IPS DF 6.9 (cell line): ENCODE measurements at regions not wholly inside any gene's neighbourhood (a gene's known extent, or its start where the extent isn't known, plus 50 kb on each side); places are given as distances from the start of the nearest gene placed in this dataset.

Experiments
- DNase-seq: peaks from one replicate; pipeline ENCODE4 v3.0.0-alpha.2; 2013; ENCODE audit warnings: low read depth, low spot score
- H3K27ac ChIP-seq: one replicate; pipeline ENCODE4 v1.5.1; 2013; ENCODE audit warnings: low read length, control low read depth
- H3K27me3 ChIP-seq: 2 replicates; pipeline ENCODE4 v1.6.1; 2013; ENCODE audit warnings: mild to moderate bottlenecking, low read length; ENCODE audit not compliant: control insufficient read depth, insufficient read depth
- H3K36me3 ChIP-seq: 2 replicates; pipeline ENCODE4 v1.6.1; 2013; ENCODE audit warnings: low read length; ENCODE audit not compliant: control insufficient read depth, insufficient read depth
- H3K4me1 ChIP-seq: 2 replicates; pipeline ENCODE4 v1.6.1; 2013; ENCODE audit warnings: low read length; ENCODE audit not compliant: control insufficient read depth, insufficient read depth
- H3K4me3 ChIP-seq: 2 replicates; pipeline ENCODE4 v1.5.1; 2013; ENCODE audit warnings: mild to moderate bottlenecking, low read length
- H3K9me3 ChIP-seq: 2 replicates; pipeline ENCODE4 v1.6.1; 2013; ENCODE audit warnings: low read length, inconsistent platforms; ENCODE audit not compliant: control insufficient read depth, insufficient read depth
- WGBS: extraction: QIAGEN DNeasy Blood & Tissue Kit; methylation state at CpG from one replicate; pipeline ENCODE4 v1.1.7; 2013; ENCODE audit warnings: mixed read lengths, missing lambda C conversion rate; ENCODE audit not compliant: insufficient read length, insufficient coverage; 5-methylcytosine and 5-hydroxymethylcytosine counted together

GRCh38 chr15:95610945-95611344 is 719.6 kb upstream of the NR2F2 start:
- H3K4me1 ChIP-seq: no peaks in the 10 kb centered on the region
- no peaks in the 10 kb centered on the region for H3K27me3 ChIP-seq
- no peak overlapping the region for H3K27ac ChIP-seq
- DNase-seq: no peak
- no CpG with 5 or more reads among the region's 2 CpGs for WGBS
- H3K9me3 ChIP-seq: no peaks in the 10 kb centered on the region
- no peak overlapping the region for H3K4me3 ChIP-seq
- no peaks in the 10 kb centered on the region for H3K36me3 ChIP-seq

DNA sequence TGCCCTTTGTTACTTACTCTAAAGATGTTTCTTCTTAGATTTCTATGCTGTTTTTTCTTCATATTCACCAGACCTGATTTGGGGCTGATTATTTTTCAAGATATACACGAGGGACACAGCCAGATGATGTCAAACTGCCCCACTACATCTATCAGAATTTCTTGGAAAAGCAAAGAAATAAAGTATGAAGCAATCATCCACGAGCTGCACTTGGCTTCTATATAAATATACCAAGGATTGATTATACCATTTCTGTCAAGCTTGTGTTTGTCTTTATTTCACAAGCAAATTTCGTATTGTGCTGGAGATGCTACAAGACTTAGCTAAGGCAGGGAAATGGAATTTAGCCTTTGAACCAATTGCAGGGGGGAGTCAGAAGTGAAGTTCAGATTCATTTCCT is 715.1 kb upstream of the NR2F2 start:
- WGBS: no CpG with 5 or more reads among the region's 3 CpGs
- H3K27ac ChIP-seq: no peak overlapping the region

GRCh38 chr15:95616306-95616705 is 714.2 kb upstream of the NR2F2 start:
- Histone ChIP-seq H3K4me1 (no peaks in the 10 kb centered on the region), H3K27me3 (no peaks in the 10 kb centered on the region)

More for the DNA sequence above, 715.1 kb upstream of the NR2F2 start:
- Histone ChIP-seq H3K4me1 (no peaks in the 10 kb centered on the region), H3K9me3 (no peaks in the 10 kb centered on the region), H3K36me3 (no peaks in the 10 kb centered on the region), H3K4me3 (no peak overlapping the region), H3K27me3 (no peaks in the 10 kb centered on the region)
- no peak for DNase-seq

DNA sequence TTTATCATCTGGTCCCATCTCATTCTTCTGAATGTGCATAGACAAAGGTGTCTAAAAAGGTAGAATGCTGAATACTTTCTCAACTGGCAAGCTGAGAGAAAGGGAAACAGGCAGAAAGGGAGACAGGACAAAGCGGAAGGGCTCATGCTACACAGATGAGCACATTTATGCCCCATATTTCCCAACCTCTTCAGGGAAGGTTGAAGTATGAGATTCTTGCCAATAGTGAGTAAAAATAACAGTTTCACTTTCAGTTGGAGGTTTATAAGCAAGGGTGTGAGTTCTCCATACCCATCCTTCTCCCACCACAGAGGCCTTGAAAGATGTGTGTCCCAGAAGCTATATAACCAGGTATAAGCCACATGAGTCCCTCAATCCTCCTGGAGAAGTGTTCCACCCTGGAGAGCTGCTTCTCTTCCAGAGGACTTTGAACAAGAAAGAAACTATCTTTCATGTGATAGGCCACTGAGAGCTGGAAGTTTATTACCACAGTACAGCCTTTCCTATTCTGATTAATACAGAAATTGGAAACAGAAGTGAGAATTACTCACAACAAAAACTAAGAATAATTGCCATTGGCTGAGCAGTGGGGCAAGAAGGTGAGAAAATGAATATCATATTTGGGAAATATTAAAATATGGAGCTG is 709.4 kb upstream of the NR2F2 start:
- Histone ChIP-seq H3K36me3 (no peaks in the 10 kb centered on the region), H3K4me3 (no peak overlapping the region), H3K9me3 (no peaks in the 10 kb centered on the region), H3K27ac (no peak overlapping the region), H3K4me1 (no peaks in the 10 kb centered on the region), H3K27me3 (no peaks in the 10 kb centered on the region)
- DNase-seq: no peak
- WGBS: no CpG with 5 or more reads among the region's 1 CpG

More at GRCh38 chr15:95616306-95616705, 714.2 kb upstream of the NR2F2 start:
- no peaks in the 10 kb centered on the region for H3K9me3 ChIP-seq
- DNase-seq: no peak
- no CpG with 5 or more reads among the region's 2 CpGs for WGBS
- no peak overlapping the region for H3K27ac ChIP-seq
- H3K36me3 ChIP-seq: no peaks in the 10 kb centered on the region
- no peak overlapping the region for H3K4me3 ChIP-seq

DNA sequence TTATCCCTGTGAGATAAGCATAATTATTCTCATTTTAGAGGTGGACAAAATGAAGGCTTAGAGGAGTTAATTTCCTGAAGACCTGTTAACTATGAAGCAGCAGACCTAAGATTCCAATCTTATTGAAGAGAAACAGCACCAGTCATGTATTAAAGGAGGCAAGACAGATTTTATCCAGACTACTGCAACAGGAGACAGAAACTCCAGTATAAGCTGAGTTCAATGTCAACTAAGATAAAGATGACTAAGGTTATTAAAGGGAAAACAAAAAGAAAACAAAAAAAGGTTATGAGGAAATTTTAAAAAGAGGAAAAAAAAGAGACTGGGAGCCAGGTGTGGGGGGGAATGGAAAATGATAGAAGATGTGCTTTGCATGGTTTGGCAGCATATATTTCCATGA is 707.7 kb upstream of the NR2F2 start:
- H3K27ac ChIP-seq: no peak overlapping the region

GRCh38 chr15:95624100-95624499 is 706.4 kb upstream of the NR2F2 start:
- WGBS: no CpG with 5 or more reads among the region's 1 CpG
- Histone ChIP-seq H3K4me3 (no peak overlapping the region), H3K36me3 (no peaks in the 10 kb centered on the region), H3K9me3 (no peaks in the 10 kb centered on the region), H3K4me1 (peaks cover 1% of the 10 kb centered on the region), H3K27me3 (no peaks in the 10 kb centered on the region), H3K27ac (no peak overlapping the region)
- no peak for DNase-seq

More for the DNA sequence above, 707.7 kb upstream of the NR2F2 start:
- no peak overlapping the region for H3K4me3 ChIP-seq
- H3K4me1 ChIP-seq: peaks cover 1% of the 10 kb centered on the region
- no peaks in the 10 kb centered on the region for H3K27me3 ChIP-seq
- no peaks in the 10 kb centered on the region for H3K36me3 ChIP-seq
- DNase-seq: no peak
- no peaks in the 10 kb centered on the region for H3K9me3 ChIP-seq

- Histone ChIP-seq H3K36me3 (no peaks in the 10 kb centered on the region), H3K27ac (no peak overlapping the region), H3K9me3 (no peaks in the 10 kb centered on the region), H3K27me3 (no peaks in the 10 kb centered on the region), H3K4me3 (no peak overlapping the region), H3K4me1 (peaks cover 1% of the 10 kb centered on the region)
- DNase-seq: no peak
- WGBS: no CpG with 5 or more reads among the region's 6 CpGs
Measured at GRCh38 chr15:95624616-95625361, 705.7 kb upstream of the NR2F2 start.

- Histone ChIP-seq H3K36me3 (no peaks in the 10 kb centered on the region), H3K27me3 (no peaks in the 10 kb centered on the region), H3K9me3 (no peaks in the 10 kb centered on the region), H3K4me1 (peaks cover 1% of the 10 kb centered on the region), H3K27ac (no peak overlapping the region), H3K4me3 (no peak overlapping the region)
- WGBS: no CpG with 5 or more reads among the region's 15 CpGs
- no peak for DNase-seq
Measured at GRCh38 chr15:95626501-95627361, 703.8 kb upstream of the NR2F2 start.

DNA sequence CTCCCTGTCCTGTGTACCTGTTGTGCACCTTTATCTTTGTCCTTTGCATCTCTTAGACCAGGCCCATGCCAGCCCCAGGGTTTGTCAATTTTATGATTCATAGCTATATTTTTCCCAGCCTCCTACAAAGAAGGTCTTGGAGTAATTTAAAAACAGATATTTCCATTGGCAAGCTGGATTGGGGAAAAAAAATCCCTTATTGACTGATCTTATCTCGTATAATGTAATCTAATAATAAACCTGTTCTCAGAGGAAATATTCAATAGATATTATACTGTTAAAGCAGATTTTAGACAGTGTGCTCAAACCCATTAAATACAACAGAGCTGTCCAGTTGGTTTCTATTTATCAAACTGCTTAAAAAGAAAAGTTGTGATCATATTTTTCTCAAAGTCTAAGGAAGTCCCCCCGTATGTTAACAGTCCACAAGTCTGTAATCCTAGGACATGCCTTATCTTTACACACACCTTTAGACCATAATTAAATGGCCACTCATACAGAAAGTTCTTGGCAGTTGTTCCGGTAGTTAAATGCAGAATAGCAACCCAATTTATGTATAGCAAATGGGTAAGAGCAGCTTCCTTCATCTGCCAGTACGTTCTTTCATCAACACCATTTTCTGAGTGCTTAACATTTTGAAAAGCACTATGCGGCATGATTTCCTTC is 700.9 kb upstream of the NR2F2 start:
- Histone ChIP-seq H3K27me3 (no peaks in the 10 kb centered on the region), H3K4me3 (no peak overlapping the region)
- no peak for DNase-seq

GRCh38 chr15:95630683-95631082 is 699.8 kb upstream of the NR2F2 start:
- no CpG with 5 or more reads among the region's 1 CpG for WGBS
- Histone ChIP-seq H3K36me3 (no peaks in the 10 kb centered on the region), H3K27me3 (no peaks in the 10 kb centered on the region), H3K9me3 (no peaks in the 10 kb centered on the region), H3K4me1 (peaks cover 1% of the 10 kb centered on the region), H3K4me3 (no peak overlapping the region), H3K27ac (no peak overlapping the region)
- no peak for DNase-seq

More for the DNA sequence above, 700.9 kb upstream of the NR2F2 start:
- no peaks in the 10 kb centered on the region for H3K36me3 ChIP-seq
- no peaks in the 10 kb centered on the region for H3K9me3 ChIP-seq
- H3K27ac ChIP-seq: no peak overlapping the region
- peaks cover 1% of the 10 kb centered on the region for H3K4me1 ChIP-seq
- no CpG with 5 or more reads among the region's 5 CpGs for WGBS
